ENCODE measurements at regions not wholly inside any gene's neighbourhood (a gene's known extent, or its start where the extent isn't known, plus 50 kb on each side); places are given as distances from the start of the nearest gene placed in this dataset.

DNA sequence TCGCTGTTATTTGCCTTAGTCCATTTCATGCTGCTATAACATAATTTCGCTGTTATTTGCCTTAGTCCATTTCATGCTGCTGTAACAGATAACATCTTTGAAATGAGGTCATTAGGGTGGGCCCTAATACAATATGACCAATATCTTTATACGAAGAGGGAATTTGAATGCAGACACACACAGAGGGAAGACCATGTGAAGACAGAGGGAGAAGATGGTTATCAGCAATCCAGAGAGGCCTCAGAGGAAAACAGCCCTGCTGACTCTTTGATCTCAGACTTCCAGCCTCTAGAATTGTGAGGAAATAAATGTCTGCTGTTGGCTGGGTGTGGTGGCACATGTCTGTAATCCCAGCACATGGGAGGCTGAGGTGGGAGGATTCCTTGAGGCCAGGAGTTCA lies 404.9 kb downstream of the TYW1 start:
- TF ChIP-seq, protein P1, sequence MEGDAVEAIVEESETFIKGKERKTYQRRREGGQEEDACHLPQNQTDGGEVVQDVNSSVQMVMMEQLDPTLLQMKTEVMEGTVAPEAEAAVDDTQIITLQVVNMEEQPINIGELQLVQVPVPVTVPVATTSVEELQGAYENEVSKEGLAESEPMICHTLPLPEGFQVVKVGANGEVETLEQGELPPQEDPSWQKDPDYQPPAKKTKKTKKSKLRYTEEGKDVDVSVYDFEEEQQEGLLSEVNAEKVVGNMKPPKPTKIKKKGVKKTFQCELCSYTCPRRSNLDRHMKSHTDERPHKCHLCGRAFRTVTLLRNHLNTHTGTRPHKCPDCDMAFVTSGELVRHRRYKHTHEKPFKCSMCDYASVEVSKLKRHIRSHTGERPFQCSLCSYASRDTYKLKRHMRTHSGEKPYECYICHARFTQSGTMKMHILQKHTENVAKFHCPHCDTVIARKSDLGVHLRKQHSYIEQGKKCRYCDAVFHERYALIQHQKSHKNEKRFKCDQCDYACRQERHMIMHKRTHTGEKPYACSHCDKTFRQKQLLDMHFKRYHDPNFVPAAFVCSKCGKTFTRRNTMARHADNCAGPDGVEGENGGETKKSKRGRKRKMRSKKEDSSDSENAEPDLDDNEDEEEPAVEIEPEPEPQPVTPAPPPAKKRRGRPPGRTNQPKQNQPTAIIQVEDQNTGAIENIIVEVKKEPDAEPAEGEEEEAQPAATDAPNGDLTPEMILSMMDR (IDR thresholded peaks at IDR 0.05): no peak
- no peak for TF ChIP-seq POLR2A (IDR thresholded peaks at IDR 0.05)
